C4-2B (cell line): ENCODE measurements at regions not wholly inside any gene's neighbourhood (a gene's known extent, or its start where the extent isn't known, plus 50 kb on each side); places are given as distances from the start of the nearest gene placed in this dataset.
"Not testable (repeated sequence)": the region's sequence is repeated elsewhere in the genome, so short reads cannot be mapped to it uniquely, and the experiment has no call there.

ENCODE experiments used
- CTCF ChIP-seq: fragments of 450-650 bp; conservative IDR thresholded peaks from 2 replicates; pipeline ENCODE4 v1.5.1; 2017; ENCODE audit warnings: mild to moderate bottlenecking
- ZFX ChIP-seq: fragments of 450-650 bp; IDR thresholded peaks from 2 replicates; pipeline ENCODE4 v1.6.1; 2017

GRCh38 chr5:26364624-26365023 is 673.8 kb downstream of the CDH9 start:
- TF ChIP-seq CTCF, ZFX: not testable (repeated sequence)
